Colonic mucosa (tissue), 4 donors: ENCODE measurements at regions not wholly inside any gene's neighbourhood (a gene's known extent, or its start where the extent isn't known, plus 50 kb on each side); places are given as distances from the start of the nearest gene placed in this dataset.
A peak's percentile ranks its signal among the peaks of the same experiment; 100 is the strongest.

ENCODE experiments used
- DNase-seq: peaks from one replicate; pipeline ENCODE4 v3.0.0-alpha.2; 2020
- H3K27ac ChIP-seq: fragments of 200-600 bp; one replicate; pipeline ENCODE4 v1.8.0; 2021
- H3K27me3 ChIP-seq: fragments of 200-600 bp; one replicate; pipeline ENCODE4 v1.8.0; 2021
- H3K36me3 ChIP-seq: fragments of 200-600 bp; one replicate; pipeline ENCODE4 v1.8.0; 2021
- H3K4me1 ChIP-seq: fragments of 200-600 bp; one replicate; pipeline ENCODE4 v1.8.0; 2021; ENCODE audit warnings: mild to moderate bottlenecking
- H3K4me3 ChIP-seq: fragments of 200-600 bp; one replicate; pipeline ENCODE4 v1.8.0; 2021
- H3K9ac ChIP-seq, 2 donors: one replicate each; pipeline ENCODE4 v1.7.0; 2013; ENCODE audit warnings: control low read depth in 2 of 2, low read depth in 2 of 2, low read length in 2 of 2
- H3K9me3 ChIP-seq: fragments of 200-600 bp; one replicate; pipeline ENCODE4 v1.8.0; 2021
- intact Hi-C: fragments of 100-400 bp; cut with DNase I; formaldehyde crosslinking; loops from one replicate; pipeline ENCODE4 v1.14.1; 2022
- TF ChIP-seq, protein P1 (sequence below): fragments of 200-600 bp; IDR thresholded peaks from one replicate; pipeline ENCODE4 v1.8.0; 2022; ENCODE audit warnings: antibody characterized with exemption, mild to moderate bottlenecking
- donor health status: healthy.
- donor health status: DM: no; HTN: no; CAD: no.
- donor health status: DM: no; HTN: no; CAD: no.

DNA sequence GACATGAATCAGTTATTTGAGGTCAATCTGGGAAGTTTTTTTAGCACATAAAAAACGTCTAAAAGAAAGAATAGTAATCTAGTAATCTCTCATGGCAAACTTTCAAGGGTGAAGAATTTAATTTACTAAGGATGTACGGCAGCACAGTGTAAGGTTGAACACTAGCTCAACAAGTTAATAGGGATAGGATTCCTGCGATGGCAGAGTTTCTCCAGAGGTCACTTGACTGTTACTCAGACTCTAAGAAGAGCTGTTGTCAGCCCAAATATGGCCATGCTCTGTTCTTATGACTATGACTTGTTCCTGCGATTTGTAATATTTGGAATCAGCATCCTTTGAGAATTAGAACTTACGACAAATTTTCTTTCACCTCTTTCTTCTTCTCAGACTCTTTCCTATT is 553.3 kb upstream of the TNP1 start:
- no peak for DNase-seq
- H3K27me3 ChIP-seq = no peaks in the 10 kb centered on the region
- no peak overlapping the region for H3K4me3 ChIP-seq
- intact Hi-C loops = no loop called here
- H3K9ac ChIP-seq = no peak overlapping the region
- TF ChIP-seq, protein P1, sequence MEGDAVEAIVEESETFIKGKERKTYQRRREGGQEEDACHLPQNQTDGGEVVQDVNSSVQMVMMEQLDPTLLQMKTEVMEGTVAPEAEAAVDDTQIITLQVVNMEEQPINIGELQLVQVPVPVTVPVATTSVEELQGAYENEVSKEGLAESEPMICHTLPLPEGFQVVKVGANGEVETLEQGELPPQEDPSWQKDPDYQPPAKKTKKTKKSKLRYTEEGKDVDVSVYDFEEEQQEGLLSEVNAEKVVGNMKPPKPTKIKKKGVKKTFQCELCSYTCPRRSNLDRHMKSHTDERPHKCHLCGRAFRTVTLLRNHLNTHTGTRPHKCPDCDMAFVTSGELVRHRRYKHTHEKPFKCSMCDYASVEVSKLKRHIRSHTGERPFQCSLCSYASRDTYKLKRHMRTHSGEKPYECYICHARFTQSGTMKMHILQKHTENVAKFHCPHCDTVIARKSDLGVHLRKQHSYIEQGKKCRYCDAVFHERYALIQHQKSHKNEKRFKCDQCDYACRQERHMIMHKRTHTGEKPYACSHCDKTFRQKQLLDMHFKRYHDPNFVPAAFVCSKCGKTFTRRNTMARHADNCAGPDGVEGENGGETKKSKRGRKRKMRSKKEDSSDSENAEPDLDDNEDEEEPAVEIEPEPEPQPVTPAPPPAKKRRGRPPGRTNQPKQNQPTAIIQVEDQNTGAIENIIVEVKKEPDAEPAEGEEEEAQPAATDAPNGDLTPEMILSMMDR = no peak
- H3K4me1 ChIP-seq = no peaks in the 10 kb centered on the region
- H3K9me3 ChIP-seq = no peaks in the 10 kb centered on the region
- H3K27ac ChIP-seq = peak overlapping the region; percentile 41
- no peaks in the 10 kb centered on the region for H3K36me3 ChIP-seq

DNA sequence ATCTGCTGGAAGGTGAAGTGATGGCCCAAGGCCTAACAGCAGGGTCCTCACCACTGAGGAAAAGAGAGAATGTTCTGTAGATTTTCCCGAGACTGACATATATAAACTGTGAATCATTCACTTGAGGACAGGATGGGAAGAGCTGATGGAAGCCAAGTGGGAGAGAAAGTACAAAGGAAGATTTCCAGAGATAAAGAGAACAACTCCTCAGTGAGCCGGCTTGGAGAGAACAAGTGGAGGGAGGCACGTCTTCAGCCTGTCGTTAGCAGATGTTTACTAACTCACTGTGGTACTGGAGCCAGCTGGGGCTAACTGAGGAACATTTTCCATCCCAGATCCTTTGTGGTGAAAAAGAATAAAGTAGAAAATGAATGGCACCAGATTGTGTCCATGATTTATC is 552.9 kb upstream of the TNP1 start:
- no peak for DNase-seq
- Histone ChIP-seq H3K4me3 (no peak overlapping the region), H3K9me3 (no peaks in the 10 kb centered on the region), H3K36me3 (no peaks in the 10 kb centered on the region), H3K4me1 (no peaks in the 10 kb centered on the region), H3K9ac (no peak overlapping the region), H3K27ac (peak overlapping the region; percentile 30), H3K27me3 (no peaks in the 10 kb centered on the region)
- TF ChIP-seq, protein P1 = no peak
- intact Hi-C loops = no loop called here

DNA sequence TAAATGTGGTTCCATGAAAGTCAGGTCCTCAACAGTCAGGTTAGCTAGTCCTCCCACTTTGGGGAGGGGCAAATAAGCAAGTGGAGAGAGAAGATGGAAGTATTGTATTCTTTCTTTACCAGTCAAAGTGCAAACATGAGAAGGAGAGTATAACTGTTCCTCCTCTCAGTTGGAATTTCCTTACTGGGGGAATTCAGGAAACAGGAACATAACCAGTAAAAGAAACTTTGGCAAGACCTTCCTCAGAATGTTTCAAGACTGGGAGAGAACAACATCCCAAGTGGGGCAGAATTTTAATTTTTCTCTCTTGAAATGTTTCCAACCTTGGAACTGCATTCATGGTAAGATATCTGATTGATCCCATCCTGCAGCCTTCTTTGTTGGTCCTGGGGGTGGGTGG is 552.4 kb upstream of the TNP1 start:
- DNase-seq = no peak
- H3K9ac ChIP-seq = no peak overlapping the region
- H3K36me3 ChIP-seq = no peaks in the 10 kb centered on the region
- no peaks in the 10 kb centered on the region for H3K4me1 ChIP-seq
- intact Hi-C loops = no loop called here
- TF ChIP-seq, protein P1 = no peak
- H3K9me3 ChIP-seq = no peaks in the 10 kb centered on the region
- H3K4me3 ChIP-seq = no peak overlapping the region
- peak overlapping the region; percentile 30 for H3K27ac ChIP-seq
- no peaks in the 10 kb centered on the region for H3K27me3 ChIP-seq

DNA sequence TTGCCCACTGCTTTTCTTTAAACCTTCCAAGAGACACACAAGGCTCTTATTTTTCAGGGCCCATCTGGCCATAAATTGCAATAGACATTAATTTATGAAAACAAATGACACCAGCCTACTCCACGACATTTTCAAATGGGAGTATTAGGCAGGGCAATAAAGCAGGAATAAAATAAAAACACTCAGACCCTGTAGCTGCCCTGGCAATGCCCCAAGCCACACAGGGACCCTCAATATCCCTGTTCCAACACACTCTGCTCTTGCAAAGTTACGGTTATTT is 550.8 kb upstream of the TNP1 start:
- TF ChIP-seq, protein P1 = no peak
- Histone ChIP-seq H3K4me1 (no peaks in the 10 kb centered on the region), H3K36me3 (no peaks in the 10 kb centered on the region), H3K9ac (no peak overlapping the region), H3K4me3 (no peak overlapping the region), H3K9me3 (no peaks in the 10 kb centered on the region), H3K27me3 (no peaks in the 10 kb centered on the region), H3K27ac (no peak overlapping the region)
- intact Hi-C loops = no loop called here
- DNase-seq = no peak

DNA sequence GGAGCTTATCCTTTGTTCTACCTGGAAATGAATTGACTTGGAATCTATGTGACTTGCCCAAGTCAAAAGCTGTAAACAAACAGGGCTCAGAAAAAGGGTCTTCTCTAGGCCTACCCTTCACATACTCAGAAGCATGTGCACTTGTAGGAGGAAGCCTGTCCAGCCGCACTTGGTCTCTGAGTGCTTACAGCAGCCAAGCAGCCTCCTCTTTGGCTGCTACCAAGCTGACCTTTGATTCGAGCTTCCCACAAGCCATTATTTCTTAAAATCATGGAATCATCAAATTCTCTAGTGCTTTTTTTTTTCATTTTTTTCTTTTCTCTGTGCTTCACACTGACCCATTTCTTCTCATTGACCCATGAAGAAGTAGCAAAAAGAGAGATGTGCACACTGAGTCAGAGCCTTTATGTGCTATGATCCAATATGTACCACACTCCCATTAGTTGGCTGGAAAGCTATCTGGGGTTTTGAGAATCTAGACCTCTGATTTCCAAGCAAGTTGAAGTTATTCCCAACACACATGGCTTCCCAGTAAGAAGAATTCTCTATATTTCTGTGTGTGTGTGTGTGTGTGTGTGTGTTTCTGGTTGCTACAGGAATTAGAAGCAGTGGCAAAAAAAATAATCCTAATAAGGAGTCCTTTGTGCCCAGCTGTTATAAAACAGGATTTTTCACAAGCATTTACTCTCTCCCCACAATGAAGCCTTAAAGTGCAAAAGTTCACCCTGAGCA is 550.3 kb upstream of the TNP1 start:
- no peaks in the 10 kb centered on the region for H3K4me1 ChIP-seq
- no peak overlapping the region for H3K27ac ChIP-seq
- H3K4me3 ChIP-seq = no peak overlapping the region
- TF ChIP-seq, protein P1 = no peak
- no peaks in the 10 kb centered on the region for H3K36me3 ChIP-seq
- no peaks in the 10 kb centered on the region for H3K9me3 ChIP-seq
- no peak overlapping the region for H3K9ac ChIP-seq
- no peak for DNase-seq
- no peaks in the 10 kb centered on the region for H3K27me3 ChIP-seq
- intact Hi-C loops = no loop called here

DNA sequence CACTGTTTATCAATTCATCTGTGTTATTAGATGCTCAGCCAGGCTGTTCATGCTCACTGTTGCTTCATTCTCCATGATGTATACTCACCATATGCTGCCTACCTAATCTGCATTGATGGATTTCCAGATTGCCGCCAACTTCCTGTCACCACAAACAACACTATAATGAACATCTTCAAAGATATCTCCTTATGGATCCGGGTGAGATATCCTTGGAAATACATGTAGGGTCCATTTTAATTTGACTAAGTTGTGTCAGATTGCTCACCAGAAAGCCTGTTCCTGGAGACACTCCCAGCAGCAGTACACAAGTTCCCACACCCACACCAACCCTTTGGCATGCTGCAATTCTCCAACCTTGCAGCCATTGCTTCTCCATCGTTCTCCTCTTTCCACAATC is 547.5 kb upstream of the TNP1 start:
- H3K4me3 ChIP-seq = no peak overlapping the region
- DNase-seq = no peak
- H3K4me1 ChIP-seq = no peaks in the 10 kb centered on the region
- intact Hi-C loops = no loop called here
- no peaks in the 10 kb centered on the region for H3K9me3 ChIP-seq
- TF ChIP-seq, protein P1 = no peak
- no peak overlapping the region for H3K9ac ChIP-seq
- no peaks in the 10 kb centered on the region for H3K36me3 ChIP-seq
- H3K27ac ChIP-seq = no peak overlapping the region
- H3K27me3 ChIP-seq = no peaks in the 10 kb centered on the region
